CD14-positive monocyte (primary cell): ENCODE measurements at regions not wholly inside any gene's neighbourhood (a gene's known extent, or its start where the extent isn't known, plus 50 kb on each side); places are given as distances from the start of the nearest gene placed in this dataset.
A peak's percentile ranks its signal among the peaks of the same experiment; 100 is the strongest.

Source experiments
- DNase-seq, 3 donors: peaks; one replicate each; pipeline ENCODE4 v3.0.0-alpha.2; 2011 to 2022
- H2AFZ ChIP-seq: 2 replicates; pipeline ENCODE4 v1.6.0; 2012; ENCODE audit warnings: mild to moderate bottlenecking, low read depth, low read length, inconsistent platforms; ENCODE audit not compliant: insufficient read depth, poor library complexity, severe bottlenecking
- H3K27ac ChIP-seq, 2 donors: 1 replicate in 1 of 2; 2 replicates in 1 of 2; pipeline ENCODE4 v1.5.1; 2012 to 2013; ENCODE audit warnings: low read length in 2 of 2, control low read depth in 1 of 2, inconsistent platforms in 1 of 2, low read depth in 1 of 2, mild to moderate bottlenecking in 1 of 2
- H3K27me3 ChIP-seq, 2 donors: one replicate each; pipeline versions ENCODE4 v1.6.0 to v1.6.1; 2011 to 2013; ENCODE audit warnings: low read length in 2 of 2; ENCODE audit not compliant: control insufficient read depth in 2 of 2, insufficient read depth in 2 of 2
- H3K36me3 ChIP-seq, 2 donors: replicated peaks in 1 of 2; 1 replicate in 1 of 2; 2 replicates in 1 of 2; pipeline versions ENCODE4 v1.5.1 to v1.6.1; 2012 to 2013; ENCODE audit warnings: low read length in 2 of 2, control low read depth in 1 of 2, inconsistent platforms in 1 of 2, mild to moderate bottlenecking in 1 of 2; ENCODE audit not compliant: insufficient read depth in 2 of 2, control insufficient read depth in 1 of 2
- H3K4me1 ChIP-seq, 2 donors: 1 replicate in 1 of 2; 2 replicates in 1 of 2; pipeline versions ENCODE4 v1.5.1 to v1.6.1; 2012 to 2013; ENCODE audit warnings: low read length in 2 of 2, control low read depth in 1 of 2, inconsistent platforms in 1 of 2, mild to moderate bottlenecking in 1 of 2, moderate library complexity in 1 of 2; ENCODE audit not compliant: insufficient read depth in 2 of 2, control insufficient read depth in 1 of 2
- H3K4me2 ChIP-seq: replicated peaks from 2 replicates; pipeline ENCODE3; 2012; ENCODE audit warnings: low read length, moderate library complexity, mild to moderate bottlenecking; ENCODE audit not compliant: poor library complexity, severe bottlenecking; ENCODE audit errors: extremely low read depth
- H3K4me3 ChIP-seq, 3 experiments: fragments of 200-600 bp in 1 of 3; sonication (generic) in 1 of 3; replicated peaks in 1 of 3; 1 replicate in 2 of 3; 2 replicates in 1 of 3; pipeline ENCODE4 v1.5.1; 2011 to 2013; ENCODE audit warnings: low read length in 3 of 3, mild to moderate bottlenecking in 3 of 3, control low read depth in 2 of 3, low read depth in 2 of 3, inconsistent platforms in 1 of 3, moderate library complexity in 1 of 3
- H3K79me2 ChIP-seq: 2 replicates; pipeline ENCODE4 v1.6.0; 2012; ENCODE audit warnings: mild to moderate bottlenecking, control low read depth, inconsistent platforms, low read length, moderate library complexity; ENCODE audit not compliant: insufficient read depth
- H3K9ac ChIP-seq: 2 replicates; pipeline ENCODE4 v1.6.0; 2017; ENCODE audit warnings: low read length, mild to moderate bottlenecking; ENCODE audit not compliant: insufficient read depth, poor library complexity, severe bottlenecking
- H3K9me3 ChIP-seq, 2 donors: replicated peaks in 1 of 2; 1 replicate in 1 of 2; 2 replicates in 1 of 2; pipeline versions ENCODE4 v1.5.1 to v1.6.1; 2012 to 2013; ENCODE audit warnings: low read length in 2 of 2, control low read depth in 1 of 2; ENCODE audit not compliant: control insufficient read depth in 1 of 2, insufficient read depth in 1 of 2
- H4K20me1 ChIP-seq: 2 replicates; pipeline ENCODE4 v1.6.0; 2012; ENCODE audit warnings: mild to moderate bottlenecking, low read length, control low read depth, moderate library complexity; ENCODE audit not compliant: insufficient read depth
- H3K27ac Mint-ChIP-seq, 7 donors: one replicate each; pipeline ENCODE4 v1.8.0; 2020; ENCODE audit warnings: mild to moderate bottlenecking in 7 of 7, mixed read lengths in 7 of 7, moderate library complexity in 6 of 7, inconsistent platforms in 2 of 7
- H3K27me3 Mint-ChIP-seq, 3 donors: one replicate each; pipeline ENCODE4 v1.8.0; 2021 to 2022; ENCODE audit warnings: low read depth in 3 of 3, mild to moderate bottlenecking in 3 of 3, mixed read lengths in 3 of 3, moderate library complexity in 3 of 3, inconsistent platforms in 1 of 3
- H3K36me3 Mint-ChIP-seq, 2 donors: one replicate each; pipeline ENCODE4 v1.8.0; 2020; ENCODE audit warnings: mixed read lengths in 2 of 2, inconsistent platforms in 1 of 2, mild to moderate bottlenecking in 1 of 2
- H3K4me1 Mint-ChIP-seq: one replicate; pipeline ENCODE4 v1.8.0; 2020; ENCODE audit warnings: mild to moderate bottlenecking, mixed read lengths
- H3K4me3 Mint-ChIP-seq, 2 donors: one replicate each; pipeline ENCODE4 v1.8.0; 2020; ENCODE audit warnings: mild to moderate bottlenecking in 2 of 2, mixed read lengths in 2 of 2, moderate library complexity in 1 of 2
- H3K9me3 Mint-ChIP-seq, 7 donors: one replicate each; pipeline ENCODE4 v1.8.0; 2020 to 2022; ENCODE audit warnings: mixed read lengths in 7 of 7, mild to moderate bottlenecking in 6 of 7, moderate library complexity in 6 of 7, inconsistent platforms in 2 of 7
- WGBS: methylation state at CpG from one replicate; pipeline ENCODE4 v1.1.5; 2013; ENCODE audit warnings: missing lambda C conversion rate; ENCODE audit not compliant: insufficient coverage; 5-methylcytosine and 5-hydroxymethylcytosine counted together
- intact Hi-C, 2 donors: fragments of 100-400 bp; cut with micrococcal nuclease; formaldehyde crosslinking; loops; one replicate each; pipeline versions ENCODE4 v1.15.0 to v1.15.1; 2023
- TF ChIP-seq, protein P1 (sequence below): fragments of 200-600 bp; IDR thresholded peaks from one replicate; pipeline ENCODE4 v1.8.0; 2022; ENCODE audit warnings: antibody characterized with exemption, mild to moderate bottlenecking

DNA sequence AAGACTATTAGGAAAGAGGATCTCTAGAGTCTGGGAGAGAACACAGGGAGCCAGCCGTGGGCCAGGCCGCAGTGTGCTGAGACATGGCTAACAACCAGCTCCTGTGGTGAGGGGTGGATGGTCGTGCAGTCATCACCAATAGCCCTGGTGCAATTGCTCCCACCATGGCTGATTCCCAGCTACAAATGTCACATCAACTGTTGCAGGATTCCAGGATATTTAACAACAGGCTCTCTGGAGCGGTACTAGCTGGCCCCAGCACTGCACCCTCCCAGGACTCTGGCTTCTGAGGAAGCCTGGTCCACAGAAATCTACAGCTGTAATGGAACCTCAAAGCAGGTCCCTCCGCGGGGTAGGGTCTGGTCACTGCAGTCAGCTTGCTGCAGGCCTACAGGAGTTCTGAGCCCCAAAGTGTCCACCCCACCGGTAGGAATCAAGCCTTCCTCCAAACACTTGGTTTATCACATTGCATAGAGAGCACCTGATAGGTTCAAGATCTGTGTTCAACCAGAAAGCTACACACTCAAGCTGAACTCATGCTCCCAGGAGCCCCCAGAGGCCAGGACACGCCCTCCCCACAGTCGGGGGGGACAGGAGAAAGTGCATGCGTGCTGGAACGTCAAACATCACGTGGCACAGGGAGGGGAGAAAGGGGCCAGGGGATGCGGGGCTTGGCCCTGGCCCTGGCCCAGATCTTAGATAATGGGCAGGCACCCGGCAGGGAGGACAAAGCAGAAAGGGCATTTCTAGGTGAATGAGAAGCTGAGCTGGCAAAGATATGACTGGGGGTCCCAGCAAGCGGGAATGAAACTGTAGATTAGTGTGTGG lies 609.0 kb downstream of the TBC1D22A start:
- Histone ChIP-seq H3K9me3 (no peaks in the 10 kb centered on the region), H3K79me2 (no peaks in the 10 kb centered on the region), H3K4me1 (no peaks in the 10 kb centered on the region), H3K4me3 (no peak overlapping the region), H4K20me1 (no peaks in the 10 kb centered on the region), H2AFZ (no peak overlapping the region), H3K4me2 (no peak overlapping the region), H3K9ac (no peak overlapping the region), H3K27ac (no peak overlapping the region), H3K36me3 (no peaks in the 10 kb centered on the region), H3K27me3 (no peaks in the 10 kb centered on the region)
- TF ChIP-seq, protein P1, sequence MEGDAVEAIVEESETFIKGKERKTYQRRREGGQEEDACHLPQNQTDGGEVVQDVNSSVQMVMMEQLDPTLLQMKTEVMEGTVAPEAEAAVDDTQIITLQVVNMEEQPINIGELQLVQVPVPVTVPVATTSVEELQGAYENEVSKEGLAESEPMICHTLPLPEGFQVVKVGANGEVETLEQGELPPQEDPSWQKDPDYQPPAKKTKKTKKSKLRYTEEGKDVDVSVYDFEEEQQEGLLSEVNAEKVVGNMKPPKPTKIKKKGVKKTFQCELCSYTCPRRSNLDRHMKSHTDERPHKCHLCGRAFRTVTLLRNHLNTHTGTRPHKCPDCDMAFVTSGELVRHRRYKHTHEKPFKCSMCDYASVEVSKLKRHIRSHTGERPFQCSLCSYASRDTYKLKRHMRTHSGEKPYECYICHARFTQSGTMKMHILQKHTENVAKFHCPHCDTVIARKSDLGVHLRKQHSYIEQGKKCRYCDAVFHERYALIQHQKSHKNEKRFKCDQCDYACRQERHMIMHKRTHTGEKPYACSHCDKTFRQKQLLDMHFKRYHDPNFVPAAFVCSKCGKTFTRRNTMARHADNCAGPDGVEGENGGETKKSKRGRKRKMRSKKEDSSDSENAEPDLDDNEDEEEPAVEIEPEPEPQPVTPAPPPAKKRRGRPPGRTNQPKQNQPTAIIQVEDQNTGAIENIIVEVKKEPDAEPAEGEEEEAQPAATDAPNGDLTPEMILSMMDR = no peak
- peak overlapping the region in 1 of 7 donors; percentile 3 for H3K27ac Mint-ChIP-seq
- no peaks in the 10 kb centered on the region for H3K9me3 Mint-ChIP-seq
- no peak overlapping the region for H3K4me3 Mint-ChIP-seq
- intact Hi-C loops = no loop called here
- H3K4me1 Mint-ChIP-seq = no peaks in the 10 kb centered on the region
- H3K36me3 Mint-ChIP-seq = no peaks in the 10 kb centered on the region
- WGBS = 93% methylated on average over 11 of the region's 15 CpGs
- no peak for DNase-seq
- peaks cover 2 to 4% (median 4%) of the 10 kb centered on the region in 3 donors for H3K27me3 Mint-ChIP-seq

- no peak overlapping the region for H3K27ac ChIP-seq
- 87% methylated on average over 15 of the region's 18 CpGs for WGBS
- no peaks in the 10 kb centered on the region for H3K4me1 Mint-ChIP-seq
- H4K20me1 ChIP-seq = no peaks in the 10 kb centered on the region
- H3K27me3 ChIP-seq = no peaks in the 10 kb centered on the region
- H3K36me3 ChIP-seq = no peaks in the 10 kb centered on the region
- TF ChIP-seq, protein P1 = no peak
- H3K9me3 Mint-ChIP-seq = no peaks in the 10 kb centered on the region
- H3K4me3 Mint-ChIP-seq = no peak overlapping the region
- no peak overlapping the region for H2AFZ ChIP-seq
- H3K4me3 ChIP-seq = no peak overlapping the region
- H3K4me2 ChIP-seq = no peak overlapping the region
- no peak for DNase-seq
- peak overlapping the region in 1 of 7 donors; percentile 3 for H3K27ac Mint-ChIP-seq
- no peaks in the 10 kb centered on the region for H3K79me2 ChIP-seq
- peaks cover 4% of the 10 kb centered on the region in 3 donors for H3K27me3 Mint-ChIP-seq
- intact Hi-C loops = no loop called here
- no peaks in the 10 kb centered on the region for H3K36me3 Mint-ChIP-seq
- no peaks in the 10 kb centered on the region for H3K4me1 ChIP-seq
- H3K9ac ChIP-seq = no peak overlapping the region
- no peaks in the 10 kb centered on the region for H3K9me3 ChIP-seq
Measured at GRCh38 chr22:47370448-47371262, 608.2 kb downstream of the TBC1D22A start.
